Stimulated activated CD4-positive, alpha-beta T cell treated with anti-CD3 and anti-CD28 coated beads, Interleukin-15, amount 100 ng/mL, for 24 hours (primary cell): ENCODE measurements at regions not wholly inside any gene's neighbourhood (a gene's known extent, or its start where the extent isn't known, plus 50 kb on each side); places are given as distances from the start of the nearest gene placed in this dataset.

Experiments
- DNase-seq: peaks from one replicate; pipeline ENCODE4 v3.0.0-alpha.2; 2020

- DNase-seq = no peak
Observed at GRCh38 chr2:58971511-58972360, 730.6 kb upstream of the FANCL start.

DNA sequence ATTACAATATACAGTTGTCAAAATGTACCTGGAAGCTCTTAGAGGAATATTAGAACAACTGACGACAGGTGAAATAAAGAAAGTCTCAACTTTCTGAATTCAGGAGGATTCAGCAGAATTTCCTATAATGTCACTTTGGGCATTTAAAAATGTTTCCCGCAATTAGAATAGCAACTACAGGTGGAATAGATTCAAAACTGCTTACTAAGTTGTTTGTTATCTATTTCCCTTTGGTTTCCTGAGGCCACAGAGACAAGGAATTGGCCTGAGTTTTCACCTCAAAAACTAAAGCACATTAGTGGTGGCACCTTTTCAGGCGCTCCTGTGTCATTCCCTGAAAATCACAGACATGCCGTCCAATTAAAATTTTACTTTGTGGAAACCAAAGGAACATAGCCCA, 729.2 kb upstream of the FANCL start:
- no peak for DNase-seq

DNA sequence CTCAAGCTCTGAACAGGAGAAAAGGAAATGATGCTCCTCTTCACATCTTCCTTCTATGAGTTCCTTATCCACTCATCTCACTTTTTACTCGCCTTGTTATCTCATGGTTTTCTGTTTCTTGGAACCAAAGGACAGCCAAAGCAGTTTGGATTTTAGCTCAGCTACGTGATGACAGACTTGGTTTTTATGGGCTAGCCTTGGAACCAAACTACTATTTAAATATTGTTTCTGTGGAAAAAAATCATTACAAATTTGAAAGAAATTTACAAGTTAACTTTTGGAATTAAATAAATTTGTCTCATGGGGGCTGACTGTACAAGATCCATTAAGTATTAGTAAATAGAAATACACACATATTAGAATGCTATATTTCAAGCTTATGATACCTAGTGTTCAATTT, 727.8 kb upstream of the FANCL start:
- DNase-seq = no peak

DNA sequence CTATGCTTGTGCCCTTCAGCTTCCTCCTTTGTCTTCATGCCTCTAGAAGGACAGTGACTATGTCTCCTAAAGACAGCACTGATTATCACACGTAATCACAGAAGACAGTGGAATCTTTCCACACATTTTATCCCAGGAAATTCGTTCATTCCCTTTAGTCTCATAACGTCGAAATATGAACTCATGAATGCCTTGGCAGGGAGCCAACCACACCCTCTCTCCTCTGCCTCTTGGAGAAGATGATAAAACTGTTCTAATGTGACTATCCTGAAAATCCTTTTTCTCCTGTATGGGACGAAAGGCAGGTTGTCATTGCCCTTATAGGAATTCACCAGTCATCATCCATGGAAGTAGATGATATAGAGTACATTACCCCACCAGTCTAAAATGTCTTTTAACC, 726.6 kb upstream of the FANCL start:
- DNase-seq = no peak

DNA sequence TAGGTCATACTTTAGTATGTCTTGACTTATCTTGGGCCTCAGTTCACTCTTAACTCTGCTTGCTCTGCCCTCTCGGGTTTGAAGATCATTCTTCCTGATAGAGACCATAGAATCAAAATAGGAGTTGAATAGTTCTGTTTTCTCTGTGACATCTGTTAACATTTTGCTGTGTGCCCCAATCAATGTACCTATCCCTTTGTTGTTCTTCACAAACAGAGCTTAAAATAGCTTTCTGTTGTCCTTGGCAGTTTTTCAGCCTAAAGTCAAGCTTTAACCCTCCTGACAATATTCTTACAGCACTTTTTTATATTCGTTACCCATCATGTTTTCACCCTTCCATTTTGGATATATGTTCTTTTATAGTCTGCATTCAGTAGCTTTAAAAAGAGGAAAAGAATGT, 724.5 kb upstream of the FANCL start:
- no peak for DNase-seq

DNA sequence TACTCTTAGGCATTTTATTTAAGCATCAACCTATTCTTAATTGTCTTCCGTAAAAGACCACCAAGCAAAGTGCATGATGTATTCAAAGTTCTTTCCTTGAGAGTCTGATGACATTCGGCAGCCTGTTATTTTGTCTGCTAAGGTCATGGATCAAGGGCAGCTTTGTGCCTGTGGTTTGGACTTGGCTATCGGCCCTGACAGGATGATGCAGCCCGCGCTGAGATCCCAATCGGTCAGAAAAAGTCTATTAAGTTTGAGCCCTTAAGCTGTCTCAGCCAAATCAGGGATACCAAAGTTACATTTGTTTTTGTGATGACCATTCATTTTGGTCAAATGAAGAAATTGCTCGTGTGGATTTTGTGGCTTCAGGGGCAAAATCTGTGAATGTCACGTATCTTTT, 718.9 kb upstream of the FANCL start:
- DNase-seq = no peak

DNA sequence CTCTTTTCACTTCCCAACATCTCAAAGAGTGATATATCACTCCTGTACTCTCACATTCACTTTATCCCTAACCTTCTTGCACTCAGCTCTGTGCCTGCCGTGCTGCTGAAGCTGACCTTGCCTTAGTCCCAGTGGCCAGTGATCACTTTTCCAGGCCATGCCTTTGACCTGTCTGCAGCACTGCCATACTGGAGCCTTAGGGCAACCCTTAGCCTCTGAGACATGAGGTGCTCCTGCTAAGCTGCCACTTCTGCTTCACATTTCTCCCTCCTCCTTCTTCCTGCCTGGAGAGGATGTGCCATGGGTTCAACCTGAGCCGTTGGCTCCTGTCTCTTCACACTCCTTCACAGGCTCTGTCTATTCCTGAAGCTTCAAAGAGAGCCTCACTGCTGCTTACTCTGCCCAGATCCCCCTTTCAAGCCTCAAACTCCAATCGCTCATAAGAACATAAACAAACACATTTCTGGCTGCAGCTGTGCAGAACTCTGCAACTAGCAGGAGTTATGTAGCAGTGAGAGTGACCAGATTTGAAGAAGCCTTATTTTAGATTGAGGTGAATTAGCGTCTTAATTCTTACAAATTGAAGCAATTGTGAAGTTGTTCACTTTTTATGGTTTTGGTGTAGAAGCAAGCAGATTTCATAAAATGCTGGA, 716.2 kb upstream of the FANCL start:
- no peak for DNase-seq

- no peak for DNase-seq
Observed at GRCh38 chr2:58954880-58955385, 713.8 kb upstream of the FANCL start.

GRCh38 chr2:58951722-58952121, 710.6 kb upstream of the FANCL start:
- DNase-seq = no peak

DNA sequence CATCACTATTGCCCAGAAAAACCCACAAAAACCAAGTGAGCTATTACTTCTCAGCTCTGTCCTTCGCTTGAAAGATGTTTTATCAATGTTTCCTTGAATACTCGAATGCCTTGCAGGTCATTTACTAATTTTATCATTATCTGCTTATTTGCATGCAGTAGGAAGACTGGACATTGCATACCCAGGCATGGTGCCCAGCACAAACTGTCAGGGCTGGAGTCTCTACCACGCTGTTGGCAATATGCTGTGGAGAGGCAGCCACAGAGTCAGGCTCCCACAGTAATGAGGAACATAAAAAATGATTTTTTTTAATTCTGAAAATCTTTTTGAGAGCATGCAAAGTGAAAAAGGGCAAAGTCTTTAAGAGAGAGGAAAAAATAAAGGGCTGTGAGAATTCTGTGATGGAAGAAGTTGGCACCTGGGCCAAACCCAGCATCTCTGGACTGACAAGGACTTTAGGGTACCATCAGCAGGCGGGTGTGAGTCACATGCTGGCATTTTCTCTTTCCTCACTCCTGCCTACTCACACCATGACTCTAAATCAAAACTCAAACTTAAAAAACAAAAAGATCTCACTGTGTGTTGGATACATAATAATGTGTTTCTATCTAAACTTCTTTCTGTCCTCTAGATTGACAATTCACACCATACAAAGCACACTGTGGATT, 709.8 kb upstream of the FANCL start:
- DNase-seq = no peak

- no peak for DNase-seq
Observed at GRCh38 chr2:58939388-58939787, 698.3 kb upstream of the FANCL start.

DNA sequence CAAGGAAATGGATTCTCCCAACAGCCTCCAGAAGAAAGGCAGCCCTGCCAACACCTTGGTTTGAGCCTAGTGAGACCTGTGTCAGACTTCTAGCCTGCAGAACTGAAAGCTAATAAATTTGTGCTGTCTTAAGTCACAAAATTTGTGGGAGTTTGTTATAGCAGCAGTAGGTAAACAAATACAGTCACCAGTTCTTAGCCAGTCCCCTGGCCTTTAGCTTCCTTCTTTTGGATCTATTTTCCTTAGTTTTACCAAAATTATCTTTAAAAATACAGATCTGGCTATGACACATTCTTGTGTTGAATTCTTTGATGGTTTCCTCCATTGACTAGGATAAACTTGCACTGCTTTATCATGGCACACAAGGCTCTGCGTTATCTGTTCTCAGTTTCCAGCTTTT, 697.9 kb upstream of the FANCL start:
- no peak for DNase-seq

DNA sequence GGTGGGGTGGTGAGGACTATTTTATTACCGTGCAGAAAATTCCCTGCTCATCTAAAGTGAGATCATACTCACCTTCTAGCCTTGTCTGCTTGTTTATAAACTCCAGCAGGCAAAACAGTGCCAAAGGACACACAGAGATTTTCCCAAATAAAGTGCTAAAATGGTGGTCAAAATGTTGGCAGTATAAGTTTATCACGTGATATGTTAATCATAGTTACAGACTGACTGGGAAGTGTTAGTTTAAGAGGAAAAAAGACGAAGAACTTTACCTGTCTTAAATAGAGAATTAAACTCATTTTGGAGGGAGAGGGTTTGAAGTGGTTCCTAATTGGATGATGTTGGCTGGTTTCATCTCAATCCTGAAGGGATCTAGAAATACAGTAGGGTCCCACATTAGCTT, 691.7 kb upstream of the FANCL start:
- no peak for DNase-seq

DNA sequence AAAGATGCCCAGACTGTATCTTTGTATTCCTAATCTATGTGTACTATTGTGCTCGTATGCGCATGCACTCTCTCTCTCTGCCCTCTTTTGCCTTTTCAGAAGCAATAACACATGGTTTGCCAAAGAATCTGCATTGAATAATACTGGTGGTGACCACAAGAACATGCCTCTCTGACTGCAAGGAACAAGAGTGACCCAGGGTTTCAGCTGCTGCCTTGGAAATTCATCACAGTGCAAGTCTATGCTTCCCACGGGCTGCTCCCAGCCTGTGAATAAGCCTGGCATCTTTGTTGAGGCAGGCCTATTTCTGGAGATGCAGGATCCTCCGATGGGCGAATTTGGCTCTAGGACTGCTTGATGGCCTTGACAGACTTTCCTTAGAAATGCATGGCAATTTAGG, 689.4 kb upstream of the FANCL start:
- DNase-seq = no peak

DNA sequence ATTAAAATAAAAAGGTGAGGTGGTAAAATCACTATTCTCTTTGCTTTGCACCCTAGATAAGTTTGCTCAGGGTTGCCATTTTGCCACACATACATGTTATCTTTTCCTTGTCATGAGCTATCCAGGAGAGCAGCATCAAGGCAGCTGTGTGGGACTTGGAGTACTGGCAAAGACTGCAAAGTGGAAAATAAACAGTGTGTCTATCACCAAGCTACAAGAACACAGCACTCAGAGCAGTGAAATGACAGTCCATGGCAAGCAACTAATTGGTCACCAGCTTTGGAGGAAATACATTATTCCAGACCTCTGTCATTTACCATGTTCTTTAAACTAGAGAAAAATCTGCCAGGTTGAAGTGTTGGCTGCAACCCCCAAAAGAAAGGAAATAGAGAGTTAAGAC, 687.8 kb upstream of the FANCL start:
- no peak for DNase-seq

GRCh38 chr2:58928391-58928790, 687.3 kb upstream of the FANCL start:
- DNase-seq = no peak

DNA sequence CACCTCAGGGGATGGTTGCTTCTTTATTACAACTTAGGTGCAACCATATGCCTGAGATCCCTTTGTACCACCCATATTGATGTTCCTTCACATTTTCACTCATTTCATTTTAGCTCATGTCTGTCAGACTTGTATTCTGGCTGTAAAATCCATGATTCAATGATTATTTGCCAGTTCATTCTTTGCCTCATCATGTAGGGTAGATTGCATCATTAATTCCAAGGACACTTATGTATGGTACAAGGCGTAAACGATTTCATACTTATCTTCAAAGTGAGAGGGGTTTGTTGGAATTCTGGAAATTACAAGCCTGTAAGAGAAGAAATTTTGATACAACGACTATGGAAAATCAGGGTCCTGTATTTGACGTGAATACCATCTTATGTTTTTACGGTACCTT, 685.0 kb upstream of the FANCL start:
- DNase-seq = no peak

DNA sequence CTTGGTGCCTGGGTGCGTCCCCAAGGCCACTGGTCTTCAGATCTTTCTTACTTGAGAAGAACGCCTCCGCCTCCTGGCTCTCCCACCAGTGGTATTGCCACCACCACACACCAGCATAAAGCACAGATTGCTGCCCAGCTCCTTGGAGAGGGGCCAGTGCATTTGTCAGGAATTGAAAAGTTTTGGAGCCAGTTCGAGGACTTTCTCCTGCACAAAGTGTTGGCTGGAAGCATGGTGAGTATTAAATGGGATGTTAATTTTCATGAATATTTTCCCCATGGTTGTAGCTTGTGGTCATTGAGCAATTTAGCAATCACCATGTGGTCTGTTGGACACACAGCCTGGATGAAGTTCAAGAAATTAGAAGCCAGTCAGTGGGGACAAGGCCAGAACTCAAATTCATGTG, 684.6 kb upstream of the FANCL start:
- DNase-seq = no peak

GRCh38 chr2:58923869-58924268, 682.7 kb upstream of the FANCL start:
- DNase-seq = no peak

- DNase-seq = no peak
Observed at GRCh38 chr2:58922245-58922644, 681.1 kb upstream of the FANCL start.

DNA sequence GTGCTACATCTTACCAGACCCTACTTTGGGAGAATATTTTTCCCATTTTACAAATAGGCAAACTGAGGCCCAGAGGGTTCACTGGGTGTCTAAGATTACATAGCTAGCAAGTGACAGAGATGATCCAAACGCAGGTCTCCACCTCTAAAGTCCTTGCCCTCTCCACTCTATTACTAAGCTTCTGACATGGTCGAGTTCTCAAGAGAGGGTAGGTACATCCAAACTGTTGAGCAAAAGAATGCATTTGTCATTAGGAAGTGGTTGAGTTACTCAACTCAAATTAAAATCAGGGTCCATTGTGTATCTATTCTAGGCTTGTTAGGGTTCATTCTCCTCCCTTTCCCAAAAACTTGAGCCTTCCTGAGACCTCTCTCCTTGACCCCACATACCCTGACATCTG, 680.6 kb upstream of the FANCL start:
- no peak for DNase-seq

GRCh38 chr2:58920001-58920400, 678.9 kb upstream of the FANCL start:
- DNase-seq = no peak

- DNase-seq = no peak
Observed at GRCh38 chr2:58919316-58919715, 678.2 kb upstream of the FANCL start.

- DNase-seq = no peak
Observed at GRCh38 chr2:58918141-58918540, 677.0 kb upstream of the FANCL start.
